ENCODE measurements at regions not wholly inside any gene's neighbourhood (a gene's known extent, or its start where the extent isn't known, plus 50 kb on each side); places are given as distances from the start of the nearest gene placed in this dataset.

- TF ChIP-seq RAD21 (IDR thresholded peaks at IDR 0.05; ENCODE audit: low read length) (no peak), RFX5 (IDR thresholded peaks at IDR 0.05; ENCODE audit: low read depth, low read length) (no peak), CTCF (conservative IDR thresholded peaks at IDR 0.05; ENCODE audit: low read depth, low read length) (no peak), USF2 (IDR thresholded peaks at IDR 0.05; ENCODE audit: low read depth, low read length) (no peak), POLR2A (IDR thresholded peaks at IDR 0.05; ENCODE audit: low read depth, low read length) (no peak), FOS (IDR thresholded peaks at IDR 0.05; ENCODE audit: low read depth, low read length) (no peak), ELK1 (IDR thresholded peaks at IDR 0.05; ENCODE audit: borderline replicate concordance, low read depth, low read length) (no peak), CEBPB (IDR thresholded peaks at IDR 0.05; ENCODE audit: low read depth, low read length) (no peak), CHD1 (IDR thresholded peaks at IDR 0.05; ENCODE audit: low read depth, low read length) (no peak), MXI1 (IDR thresholded peaks at IDR 0.05; ENCODE audit: borderline replicate concordance, low read depth, low read length) (no peak), RCOR1 (IDR thresholded peaks at IDR 0.05; ENCODE audit: insufficient replicate concordance, low read length) (no peak)
Measured at GRCh38 chr7:46970476-46970875, 611.4 kb downstream of the TNS3 start.

All from IMR-90 (cell line).